Activated CD8-positive, alpha-beta T cell treated with anti-CD3 and anti-CD28 coated beads for 36 hours (primary cell): ENCODE measurements at regions not wholly inside any gene's neighbourhood (a gene's known extent, or its start where the extent isn't known, plus 50 kb on each side); places are given as distances from the start of the nearest gene placed in this dataset.
"Not testable (repeated sequence)": the region's sequence is repeated elsewhere in the genome, so short reads cannot be mapped to it uniquely, and the experiment has no call there.

Experiments
- ATAC-seq: fragments of 200-7000 bp; cut with Tn5 transposase; one replicate; pipeline ENCODE4 v1.10.0; 2021; ENCODE audit warnings: mild to moderate bottlenecking, moderate library complexity
- CTCF ChIA-PET: fragments of 350-600 bp; sonication (Branson Sonifier 250); formaldehyde crosslinking; loops from one replicate; lab custom pipeline; 2021; ENCODE audit warnings: antibody characterized with exemption; lab: Charles Lee
- POLR2A ChIA-PET: fragments of 350-600 bp; sonication (Branson Sonifier 250); formaldehyde crosslinking; loops from one replicate; lab custom pipeline; 2021; ENCODE audit warnings: antibody characterized with exemption; lab: Charles Lee
- DNase-seq: peaks from one replicate; pipeline ENCODE4 v3.0.0-alpha.2; 2020
- H3K27ac Mint-ChIP-seq: one replicate; pipeline ENCODE4 v1.8.0; 2021; ENCODE audit warnings: mild to moderate bottlenecking, mixed read lengths
- H3K27me3 Mint-ChIP-seq: one replicate; pipeline ENCODE4 v1.8.0; 2021; ENCODE audit warnings: mixed read lengths
- H3K36me3 Mint-ChIP-seq: one replicate; pipeline ENCODE4 v1.8.0; 2021; ENCODE audit warnings: low read depth, mixed read lengths
- H3K4me1 Mint-ChIP-seq: one replicate; pipeline ENCODE4 v1.8.0; 2021; ENCODE audit warnings: low read depth, mixed read lengths
- H3K4me3 Mint-ChIP-seq: one replicate; pipeline ENCODE4 v1.8.0; 2021; ENCODE audit warnings: mild to moderate bottlenecking, moderate library complexity, mixed read lengths
- H3K9me3 Mint-ChIP-seq: one replicate; pipeline ENCODE4 v1.8.0; 2021; ENCODE audit warnings: mixed read lengths
- CTCF ChIP-seq: fragments of 200-600 bp; IDR thresholded peaks from one replicate; pipeline ENCODE4 v1.8.0; 2022; ENCODE audit warnings: antibody characterized with exemption, mild to moderate bottlenecking
- intact Hi-C: fragments of 100-400 bp; cut with micrococcal nuclease; formaldehyde crosslinking; loops from one replicate; pipeline ENCODE4 v1.10.0; 2022

- Mint-ChIP-seq H3K4me1 (no peaks in the 10 kb centered on the region), H3K36me3 (no peaks in the 10 kb centered on the region), H3K9me3 (no peaks in the 10 kb centered on the region), H3K4me3 (no peak overlapping the region), H3K27me3 (peaks cover 6% of the 10 kb centered on the region), H3K27ac (no peak overlapping the region)
- POLR2A ChIA-PET, result no interaction called here
- DNase-seq (no peak), ATAC-seq (no peak)
- TF ChIP-seq CTCF, result no peak
- intact Hi-C loops, result no loop called here
- CTCF ChIA-PET, result interaction anchor here (0.8 to 1.2 kb wide), 2 partner anchors 11 to 63 kb away, joined by 3 read pairs; no protein-coding TSS in a partner anchor
Observed at GRCh38 chr4:158965226-158965625, 137.7 kb upstream of the RAPGEF2 start.

- Mint-ChIP-seq H3K4me1 (no peaks in the 10 kb centered on the region), H3K27ac (no peak overlapping the region), H3K36me3 (no peaks in the 10 kb centered on the region), H3K9me3 (no peaks in the 10 kb centered on the region), H3K4me3 (no peak overlapping the region), H3K27me3 (peaks cover 6% of the 10 kb centered on the region)
- ATAC-seq, result no peak
- intact Hi-C loops, result no loop called here
- ChIA-PET CTCF (no interaction called here), POLR2A (no interaction called here)
- no peak for DNase-seq
- TF ChIP-seq CTCF, result no peak
Observed at GRCh38 chr4:158966091-158966490, 136.8 kb upstream of the RAPGEF2 start.

GRCh38 chr4:158968961-158969360, 133.9 kb upstream of the RAPGEF2 start:
- CTCF ChIA-PET, result no interaction called here
- POLR2A ChIA-PET, result no interaction called here
- Mint-ChIP-seq H3K4me3 (no peak overlapping the region), H3K36me3 (no peaks in the 10 kb centered on the region), H3K9me3 (no peaks in the 10 kb centered on the region), H3K27me3 (peaks cover 4% of the 10 kb centered on the region), H3K27ac (no peak overlapping the region), H3K4me1 (no peaks in the 10 kb centered on the region)
- TF ChIP-seq CTCF, result no peak
- intact Hi-C loops, result no loop called here
- no peak for DNase-seq
- no peak for ATAC-seq

GRCh38 chr4:158970812-158971211, 132.1 kb upstream of the RAPGEF2 start:
- no peak overlapping the region for H3K27ac Mint-ChIP-seq
- intact Hi-C loops, result no loop called here
- no peak overlapping the region for H3K4me3 Mint-ChIP-seq
- POLR2A ChIA-PET, result no interaction called here
- no peaks in the 10 kb centered on the region for H3K9me3 Mint-ChIP-seq
- no peaks in the 10 kb centered on the region for H3K36me3 Mint-ChIP-seq
- no peak for TF ChIP-seq CTCF
- H3K27me3 Mint-ChIP-seq, result no peaks in the 10 kb centered on the region
- DNase-seq (no peak), ATAC-seq (no peak)
- H3K4me1 Mint-ChIP-seq, result no peaks in the 10 kb centered on the region
- CTCF ChIA-PET, result no interaction called here

GRCh38 chr4:158974438-158974837, 128.4 kb upstream of the RAPGEF2 start:
- DNase-seq, H3K4me3 Mint-ChIP-seq, H3K36me3 Mint-ChIP-seq, H3K4me1 Mint-ChIP-seq, POLR2A ChIA-PET, intact Hi-C loops, H3K9me3 Mint-ChIP-seq, H3K27ac Mint-ChIP-seq, CTCF ChIA-PET, ATAC-seq, H3K27me3 Mint-ChIP-seq: not testable (repeated sequence)

GRCh38 chr4:158980711-158981110, 122.2 kb upstream of the RAPGEF2 start:
- DNase-seq, H3K36me3 Mint-ChIP-seq, CTCF ChIA-PET, H3K4me3 Mint-ChIP-seq, intact Hi-C loops, POLR2A ChIA-PET, H3K27ac Mint-ChIP-seq, ATAC-seq, H3K4me1 Mint-ChIP-seq, H3K9me3 Mint-ChIP-seq: not testable (repeated sequence)
- H3K27me3 Mint-ChIP-seq, result peaks cover 18% of the 10 kb centered on the region
